ENCODE measurements at regions not wholly inside any gene's neighbourhood (a gene's known extent, or its start where the extent isn't known, plus 50 kb on each side); places are given as distances from the start of the nearest gene placed in this dataset.

GRCh38 chr7:13166801-13167200, 479.4 kb downstream of the ARL4A start:
- TF ChIP-seq EZH2 (IDR thresholded peaks at IDR 0.05; ENCODE audit: borderline replicate concordance, control insufficient read depth, low read depth, low read length) (no peak), CTCF (IDR thresholded peaks at IDR 0.05 in 2 of 3, conservative IDR thresholded peaks at IDR 0.05 in 1 of 3; ENCODE audit: control insufficient read depth in 2 of 3, extremely low read depth in 1 of 3, insufficient read depth in 1 of 3, low read depth in 3 of 3, low read length in 3 of 3) (no peak), EGR1 (IDR thresholded peaks at IDR 0.05; ENCODE audit: borderline replicate concordance in 1 of 2, low read depth in 2 of 2, low read length in 2 of 2) (no peak), ZBTB33 (IDR thresholded peaks at IDR 0.05) (no peak), RAD51 (IDR thresholded peaks at IDR 0.05) (no peak), NFIC (IDR thresholded peaks at IDR 0.05; ENCODE audit: low read depth, low read length) (no peak)

Measured in GM12878 (cell line).